H1 (cell line): ENCODE measurements at regions not wholly inside any gene's neighbourhood (a gene's known extent, or its start where the extent isn't known, plus 50 kb on each side); places are given as distances from the start of the nearest gene placed in this dataset.

ENCODE experiments used
- CTCF ChIA-PET: fragments of 300-600 bp; sonication (Branson Sonifier 250); formaldehyde crosslinking; loops from one replicate; lab custom pipeline; 2021; ENCODE audit not compliant: partially characterized antibody; lab: Charles Lee
- POLR2A ChIA-PET: fragments of 300-600 bp; sonication (Branson Sonifier 250); formaldehyde crosslinking; loops from one replicate; lab custom pipeline; 2021; ENCODE audit warnings: inconsistent platforms; ENCODE audit not compliant: partially characterized antibody; lab: Charles Lee
- DNase-seq, 2 experiments: peaks; one replicate each; pipeline versions ENCODE4 v3.0.0 to v3.0.0-alpha.2; 2010 to 2022; ENCODE audit warnings: low spot score in 2 of 2, low read depth in 1 of 2, mixed read lengths in 1 of 2
- FAIRE-seq: peaks from 2 replicates; lab custom pipeline; 2011; peaks lifted over from hg19 to GRCh38; lab: Jason Lieb, UNC
- H2AFZ ChIP-seq: 2 replicates; pipeline ENCODE4 v1.8.1; 2012; ENCODE audit warnings: low read length, inconsistent platforms
- H2AK5ac ChIP-seq: 2 replicates; pipeline ENCODE4 v1.6.1; 2013; ENCODE audit warnings: low read depth, low read length
- H2BK120ac ChIP-seq: replicated peaks from 2 replicates; pipeline ENCODE3; 2013; ENCODE audit warnings: low read depth, low read length, inconsistent platforms
- H2BK12ac ChIP-seq: 2 replicates; pipeline ENCODE4 v1.6.1; 2013; ENCODE audit warnings: low read depth, low read length
- H2BK15ac ChIP-seq: 2 replicates; pipeline ENCODE4 v1.6.1; 2013; ENCODE audit warnings: low read length
- H2BK20ac ChIP-seq: 2 replicates; pipeline ENCODE4 v1.6.1; 2013; ENCODE audit warnings: low read length
- H2BK5ac ChIP-seq: 2 replicates; pipeline ENCODE4 v1.6.1; 2013; ENCODE audit warnings: low read depth, low read length
- H3K14ac ChIP-seq: 2 replicates; pipeline ENCODE4 v1.6.1; 2013; ENCODE audit warnings: inconsistent platforms; ENCODE audit not compliant: insufficient read length
- H3K18ac ChIP-seq: 2 replicates; pipeline ENCODE4 v1.6.1; 2013; ENCODE audit warnings: low read length; ENCODE audit errors: extremely low read depth
- H3K23ac ChIP-seq: 2 replicates; pipeline ENCODE4 v1.6.1; 2013; ENCODE audit warnings: inconsistent platforms; ENCODE audit not compliant: insufficient read length
- H3K23me2 ChIP-seq: 2 replicates; pipeline ENCODE4 v1.6.1; 2013; ENCODE audit warnings: low read depth, low read length
- H3K27ac ChIP-seq: 2 replicates; pipeline ENCODE4 v1.6.1; 2011; ENCODE audit warnings: low read depth, low read length, inconsistent platforms
- H3K27me3 ChIP-seq, 4 experiments: replicated peaks in 1 of 4; 1 replicate in 1 of 4; 2 replicates in 3 of 4; pipeline versions ENCODE4 v1.6.1 to v1.8.1; 2011 to 2013; ENCODE audit warnings: low read length in 3 of 4, mild to moderate bottlenecking in 3 of 4, inconsistent platforms in 2 of 4, mixed read lengths in 2 of 4, moderate library complexity in 1 of 4; ENCODE audit not compliant: control insufficient read depth in 3 of 4, insufficient read depth in 3 of 4; ENCODE audit errors: extremely low read depth in 1 of 4
- H3K36me3 ChIP-seq, 4 experiments: 2 replicates each; pipeline versions ENCODE4 v1.6.1 to v1.8.1; 2011 to 2013; ENCODE audit warnings: mild to moderate bottlenecking in 4 of 4, low read length in 3 of 4, moderate library complexity in 2 of 4, control low read depth in 1 of 4, inconsistent platforms in 1 of 4; ENCODE audit not compliant: insufficient read depth in 4 of 4, control insufficient read depth in 2 of 4
- H3K4ac ChIP-seq: replicated peaks from 2 replicates; pipeline ENCODE3; 2013; ENCODE audit warnings: low read length, low read depth, mixed read lengths, inconsistent platforms; ENCODE audit not compliant: insufficient read length
- H3K4me1 ChIP-seq, 4 experiments: replicated peaks in 1 of 4; 1 replicate in 1 of 4; 2 replicates in 3 of 4; pipeline versions ENCODE4 v1.6.1 to v1.8.1; 2011 to 2013; ENCODE audit warnings: low read length in 3 of 4, inconsistent platforms in 2 of 4, mixed read lengths in 1 of 4; ENCODE audit not compliant: insufficient read depth in 4 of 4, control insufficient read depth in 3 of 4
- H3K4me2 ChIP-seq, 2 experiments: 2 replicates each; pipeline versions ENCODE4 v1.6.1 to v1.8.1; 2011 to 2013; ENCODE audit warnings: low read depth in 2 of 2, low read length in 2 of 2, control low read depth in 1 of 2, inconsistent platforms in 1 of 2, mild to moderate bottlenecking in 1 of 2; ENCODE audit not compliant: insufficient read depth in 1 of 2
- H3K4me3 ChIP-seq, 4 experiments: fragments of 200-600, 300-600 bp in 1 of 4; sonication (generic), shearing (Covaris generic), sonication (Bioruptor Twin) in 1 of 4; 2 replicates each; pipeline versions ENCODE4 v1.5.1 to v1.8.1; 2011 to 2016; ENCODE audit warnings: low read length in 4 of 4, low read depth in 3 of 4, control low read depth in 2 of 4, inconsistent platforms in 2 of 4, mild to moderate bottlenecking in 2 of 4, mixed read lengths in 1 of 4, moderate library complexity in 1 of 4; ENCODE audit not compliant: insufficient read depth in 2 of 4; ENCODE audit errors: extremely low read depth in 1 of 4
- H3K56ac ChIP-seq: replicated peaks from 2 replicates; pipeline ENCODE3; 2013; ENCODE audit warnings: low read depth, mild to moderate bottlenecking, mixed read lengths, low read length, inconsistent platforms; ENCODE audit not compliant: insufficient read length
- H3K79me1 ChIP-seq: 2 replicates; pipeline ENCODE4 v1.6.1; 2013; ENCODE audit warnings: low read depth, low read length, control low read depth
- H3K79me2 ChIP-seq, 2 experiments: 2 replicates each; pipeline versions ENCODE4 v1.6.1 to v1.8.1; 2012 to 2013; ENCODE audit warnings: low read length in 2 of 2, mild to moderate bottlenecking in 2 of 2, inconsistent platforms in 1 of 2; ENCODE audit not compliant: insufficient read depth in 2 of 2, control insufficient read depth in 1 of 2
- H3K9ac ChIP-seq, 4 experiments: replicated peaks in 1 of 4; 1 replicate in 1 of 4; 2 replicates in 3 of 4; pipeline versions ENCODE4 v1.6.1 to v1.8.1; 2011 to 2013; ENCODE audit warnings: low read depth in 3 of 4, low read length in 3 of 4, control low read depth in 2 of 4, mild to moderate bottlenecking in 2 of 4, moderate library complexity in 2 of 4, inconsistent platforms in 1 of 4; ENCODE audit errors: extremely low read depth in 1 of 4
- H3K9me3 ChIP-seq, 2 experiments: 2 replicates each; pipeline versions ENCODE4 v1.6.1 to v1.8.1; 2012 to 2013; ENCODE audit warnings: mild to moderate bottlenecking in 2 of 2, moderate library complexity in 2 of 2, control low read depth in 1 of 2, inconsistent platforms in 1 of 2, low read depth in 1 of 2, low read length in 1 of 2, mixed read lengths in 1 of 2; ENCODE audit not compliant: insufficient read depth in 2 of 2
- H4K20me1 ChIP-seq, 2 experiments: replicated peaks in 1 of 2; 2 replicates each; pipeline versions ENCODE3 to v1.8.1; 2011 to 2013; ENCODE audit warnings: inconsistent platforms in 2 of 2, low read length in 2 of 2, mild to moderate bottlenecking in 1 of 2; ENCODE audit not compliant: insufficient read depth in 2 of 2, control insufficient read depth in 1 of 2
- H4K5ac ChIP-seq: 2 replicates; pipeline ENCODE4 v1.6.1; 2013; ENCODE audit warnings: low read length, low read depth, mixed read lengths, inconsistent platforms; ENCODE audit not compliant: insufficient read length
- H4K8ac ChIP-seq: 2 replicates; pipeline ENCODE4 v1.8.0; 2013; ENCODE audit warnings: mild to moderate bottlenecking, moderate library complexity, low read length, inconsistent platforms; ENCODE audit not compliant: insufficient read depth; ENCODE audit errors: extremely low read depth
- H4K91ac ChIP-seq: replicated peaks from 2 replicates; pipeline ENCODE3; 2013; ENCODE audit warnings: low read length, mixed read lengths, inconsistent platforms; ENCODE audit not compliant: insufficient read length
- EGR1 ChIP-seq: IDR thresholded peaks from 2 replicates; pipeline ENCODE4 v1.6.1; 2011; ENCODE audit warnings: low read depth, low read length, borderline replicate concordance
- JUN ChIP-seq: IDR thresholded peaks from 2 replicates; pipeline ENCODE4 v1.6.1; 2011; ENCODE audit warnings: low read depth, mild to moderate bottlenecking, improper control_type of control experiment, low read length
- MAFK ChIP-seq: IDR thresholded peaks from 2 replicates; pipeline ENCODE4 v1.6.1; 2012; ENCODE audit warnings: low read depth, mild to moderate bottlenecking, improper control_type of control experiment, low read length
- PHF8 ChIP-seq: fragments of 200-600 bp; sonication (generic); conservative IDR thresholded peaks from 2 replicates; pipeline ENCODE4 v1.7.1; 2012; ENCODE audit warnings: low read depth, mild to moderate bottlenecking, inconsistent platforms, low read length, moderate library complexity
- POLR2AphosphoS5 ChIP-seq: IDR thresholded peaks from 2 replicates; pipeline ENCODE4 v1.6.1; 2011; ENCODE audit warnings: low read depth, low read length
- RFX5 ChIP-seq: IDR thresholded peaks from 2 replicates; pipeline ENCODE4 v1.6.1; 2011; ENCODE audit warnings: low read depth, low read length, improper control_type of control experiment, borderline replicate concordance
- RNF2 ChIP-seq: fragments of 200-900, 300-1000 bp; sonication (generic); IDR thresholded peaks from 2 replicates; pipeline ENCODE4 v1.7.1; 2016; ENCODE audit warnings: borderline replicate concordance, low read depth, mild to moderate bottlenecking, antibody characterized with exemption, low read length; ENCODE audit not compliant: poor library complexity, severe bottlenecking; ENCODE audit errors: missing control alignments
- SUZ12 ChIP-seq: fragments of 200-600 bp; sonication (generic); IDR thresholded peaks from 2 replicates; pipeline ENCODE4 v1.6.1; 2012; ENCODE audit warnings: mild to moderate bottlenecking, inconsistent platforms, low read length, moderate library complexity, mixed read lengths
- TAF7 ChIP-seq: optimal IDR thresholded peaks from 2 replicates; pipeline ENCODE3; 2011; ENCODE audit warnings: low read depth, mild to moderate bottlenecking, inconsistent platforms, low read length, moderate library complexity, borderline replicate concordance
- TCF12 ChIP-seq: IDR thresholded peaks from 2 replicates; pipeline ENCODE4 v1.6.1; 2011; ENCODE audit warnings: low read depth, mild to moderate bottlenecking, low read length
- WGBS, 2 experiments: shearing (Covaris generic) in 1 of 2; methylation state at CpG; one replicate each; pipeline versions ENCODE4 v1.1.6 to v1.1.7; 2013 to 2015; ENCODE audit warnings: low lambda C conversion rate in 2 of 2, mixed read lengths in 2 of 2, inconsistent platforms in 1 of 2, low coverage in 1 of 2, missing lambda C conversion rate in 1 of 2; ENCODE audit not compliant: insufficient replicate concordance in 2 of 2, insufficient coverage in 1 of 2, insufficient read length in 1 of 2; ENCODE audit errors: extremely low coverage in 1 of 2, missing lambda C conversion rate in 1 of 2; 5-methylcytosine and 5-hydroxymethylcytosine counted together
- TF ChIP-seq, protein P1 (sequence below), 3 experiments: IDR thresholded peaks; 1 replicate in 2 of 3; 2 replicates in 1 of 3; pipeline versions ENCODE4 v1.5.1 to v1.6.1; 2011; ENCODE audit warnings: low read length in 3 of 3, mild to moderate bottlenecking in 3 of 3, inconsistent platforms in 2 of 3, low read depth in 1 of 3, moderate library complexity in 1 of 3; ENCODE audit not compliant: insufficient read depth in 1 of 3; ENCODE audit errors: control extremely low read depth in 1 of 3

DNA sequence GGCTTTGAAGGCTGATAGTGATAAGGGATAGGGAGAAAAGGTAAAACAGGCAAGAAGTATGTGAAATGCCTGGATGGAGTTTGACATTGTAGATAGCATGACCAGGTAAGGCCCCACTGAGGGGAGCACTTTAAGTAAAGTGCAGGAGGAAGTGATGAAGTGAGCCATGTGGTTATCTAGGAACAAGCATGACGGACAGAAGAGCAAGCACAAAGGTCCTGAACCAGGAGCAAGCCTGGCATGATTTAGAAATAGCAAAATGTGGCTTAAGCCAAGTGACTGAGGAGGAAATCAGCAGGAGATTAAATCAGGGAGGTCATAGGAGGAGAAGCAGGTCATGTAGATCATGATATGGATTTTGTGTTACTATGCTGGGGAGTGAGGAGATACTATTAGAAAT, 129.2 kb downstream of the GLUL start (continued):
- TF ChIP-seq RNF2: no peak

DNA sequence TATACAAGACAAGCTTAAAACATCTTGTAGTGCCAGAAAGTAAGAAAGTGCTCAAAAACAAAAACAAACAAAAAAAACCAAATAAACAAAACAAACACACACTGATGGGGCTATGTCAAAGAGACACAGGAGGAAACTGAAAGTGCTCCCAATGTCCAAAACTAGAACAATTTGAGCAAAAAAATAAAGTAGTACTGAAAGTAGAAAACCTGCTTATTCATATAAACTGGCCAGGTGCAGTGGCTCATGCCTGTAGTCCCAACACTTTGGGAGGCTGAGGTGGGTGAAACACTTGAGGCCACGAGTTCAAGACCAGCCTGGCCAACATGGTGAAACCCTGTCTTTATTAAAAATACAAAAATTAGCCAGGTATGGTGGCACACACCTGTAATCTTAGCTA, 129.9 kb downstream of the GLUL start:
- POLR2A ChIA-PET: no interaction called here
- no peak overlapping the region for H2AFZ ChIP-seq
- TF ChIP-seq PHF8 (no peak), EGR1 (no peak), MAFK (no peak), TAF7 (no peak), POLR2AphosphoS5 (no peak), SUZ12 (no peak), RFX5 (no peak), JUN (no peak), TCF12 (no peak)
- TF ChIP-seq, protein P1, sequence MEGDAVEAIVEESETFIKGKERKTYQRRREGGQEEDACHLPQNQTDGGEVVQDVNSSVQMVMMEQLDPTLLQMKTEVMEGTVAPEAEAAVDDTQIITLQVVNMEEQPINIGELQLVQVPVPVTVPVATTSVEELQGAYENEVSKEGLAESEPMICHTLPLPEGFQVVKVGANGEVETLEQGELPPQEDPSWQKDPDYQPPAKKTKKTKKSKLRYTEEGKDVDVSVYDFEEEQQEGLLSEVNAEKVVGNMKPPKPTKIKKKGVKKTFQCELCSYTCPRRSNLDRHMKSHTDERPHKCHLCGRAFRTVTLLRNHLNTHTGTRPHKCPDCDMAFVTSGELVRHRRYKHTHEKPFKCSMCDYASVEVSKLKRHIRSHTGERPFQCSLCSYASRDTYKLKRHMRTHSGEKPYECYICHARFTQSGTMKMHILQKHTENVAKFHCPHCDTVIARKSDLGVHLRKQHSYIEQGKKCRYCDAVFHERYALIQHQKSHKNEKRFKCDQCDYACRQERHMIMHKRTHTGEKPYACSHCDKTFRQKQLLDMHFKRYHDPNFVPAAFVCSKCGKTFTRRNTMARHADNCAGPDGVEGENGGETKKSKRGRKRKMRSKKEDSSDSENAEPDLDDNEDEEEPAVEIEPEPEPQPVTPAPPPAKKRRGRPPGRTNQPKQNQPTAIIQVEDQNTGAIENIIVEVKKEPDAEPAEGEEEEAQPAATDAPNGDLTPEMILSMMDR (IDR thresholded peaks at IDR 0.05; ENCODE audit: control extremely low read depth in 1 of 3, insufficient read depth in 1 of 3, low read depth in 1 of 3, low read length in 3 of 3): no peak

More for the DNA sequence above, 129.9 kb downstream of the GLUL start:
- Histone ChIP-seq H3K9me3 (no peaks in the 10 kb centered on the region), H4K91ac (no peak overlapping the region), H3K27me3 (no peaks in the 10 kb centered on the region), H3K9ac (no peak overlapping the region), H3K4me1 (no peaks in the 10 kb centered on the region), H3K4me2 (no peak overlapping the region), H3K27ac (no peak overlapping the region), H3K79me1 (no peaks in the 10 kb centered on the region), H3K36me3 (no peaks in the 10 kb centered on the region), H3K23ac (no peak overlapping the region), H3K14ac (no peak overlapping the region), H3K79me2 (no peaks in the 10 kb centered on the region), H2BK20ac (no peak overlapping the region), H2BK15ac (no peak overlapping the region), H2BK5ac (no peak overlapping the region), H2AK5ac (no peak overlapping the region), H2BK120ac (no peak overlapping the region), H3K56ac (no peak overlapping the region), H3K23me2 (no peaks in the 10 kb centered on the region), H4K8ac (no peak overlapping the region), H4K20me1 (no peaks in the 10 kb centered on the region), H3K18ac (no peak overlapping the region), H3K4me3 (no peak overlapping the region), H3K4ac (no peak overlapping the region), H4K5ac (no peak overlapping the region), H2BK12ac (no peak overlapping the region)
- 87% methylated on average over 1 of the region's 1 CpG; no CpG with 5 or more reads in 1 of the 2 experiments for WGBS, 2 experiments
- DNase-seq: no peak
- no peak for FAIRE-seq
- CTCF ChIA-PET: no interaction called here
